MG63 (cell line): ENCODE measurements at regions not wholly inside any gene's neighbourhood (a gene's known extent, or its start where the extent isn't known, plus 50 kb on each side); places are given as distances from the start of the nearest gene placed in this dataset.

Source experiments
- DNase-seq: peaks from one replicate; pipeline ENCODE4 v3.0.0-alpha.2; 2020
- H3K27me3 ChIP-seq: fragments of 250-450 bp; sonication (Bioruptor Pico); 2 replicates; pipeline ENCODE4 v1.5.1; 2020; ENCODE audit warnings: mild to moderate bottlenecking, moderate library complexity
- H3K36me3 ChIP-seq: fragments of 250-450 bp; sonication (Bioruptor Pico); 2 replicates; pipeline ENCODE4 v1.5.1; 2020; ENCODE audit warnings: mild to moderate bottlenecking, moderate library complexity
- H3K4me3 ChIP-seq: fragments of 250-450 bp; sonication (Bioruptor Pico); 2 replicates; pipeline ENCODE4 v1.5.1; 2020; ENCODE audit warnings: mild to moderate bottlenecking, moderate library complexity
- H3K9me3 ChIP-seq: fragments of 250-450 bp; sonication (Bioruptor Pico); 2 replicates; pipeline ENCODE4 v1.5.1; 2020; ENCODE audit warnings: mild to moderate bottlenecking, moderate library complexity

- no peaks in the 10 kb centered on the region for H3K27me3 ChIP-seq
- H3K4me3 ChIP-seq, result no peak overlapping the region
- DNase-seq, result no peak
- no peaks in the 10 kb centered on the region for H3K9me3 ChIP-seq
- H3K36me3 ChIP-seq, result no peaks in the 10 kb centered on the region
Measured at GRCh38 chr20:60064554-60065196, 106.5 kb downstream of the CDH26 start.

- DNase-seq, result no peak
- no peaks in the 10 kb centered on the region for H3K36me3 ChIP-seq
- no peaks in the 10 kb centered on the region for H3K27me3 ChIP-seq
- no peak overlapping the region for H3K4me3 ChIP-seq
- H3K9me3 ChIP-seq, result no peaks in the 10 kb centered on the region
Measured at GRCh38 chr20:60065741-60066437, 107.7 kb downstream of the CDH26 start.

GRCh38 chr20:60066438-60066823, 108.2 kb downstream of the CDH26 start:
- H3K27me3 ChIP-seq, result no peaks in the 10 kb centered on the region; the same call in 1 of the 2 replicates
- no peaks in the 10 kb centered on the region for H3K9me3 ChIP-seq
- DNase-seq, result no peak
- no peaks in the 10 kb centered on the region for H3K36me3 ChIP-seq
- no peak overlapping the region for H3K4me3 ChIP-seq

- no peaks in the 10 kb centered on the region for H3K36me3 ChIP-seq
- H3K27me3 ChIP-seq, result no peaks in the 10 kb centered on the region; the same call in 1 of the 2 replicates
- no peak overlapping the region for H3K4me3 ChIP-seq
- DNase-seq, result no peak
- no peaks in the 10 kb centered on the region for H3K9me3 ChIP-seq
Measured at GRCh38 chr20:60068509-60068908, 110.3 kb downstream of the CDH26 start.

GRCh38 chr20:60069656-60070055, 111.4 kb downstream of the CDH26 start:
- Histone ChIP-seq H3K27me3 (no peaks in the 10 kb centered on the region; the same call in 1 of the 2 replicates), H3K36me3 (no peaks in the 10 kb centered on the region), H3K9me3 (no peaks in the 10 kb centered on the region), H3K4me3 (no peak overlapping the region)
- DNase-seq, result no peak

- Histone ChIP-seq H3K4me3 (no peak overlapping the region), H3K27me3 (no peaks in the 10 kb centered on the region; the same call in 1 of the 2 replicates), H3K9me3 (no peaks in the 10 kb centered on the region), H3K36me3 (no peaks in the 10 kb centered on the region)
- DNase-seq, result no peak
Measured at GRCh38 chr20:60070791-60071190, 112.6 kb downstream of the CDH26 start.

- Histone ChIP-seq H3K4me3 (no peak overlapping the region), H3K36me3 (no peaks in the 10 kb centered on the region), H3K27me3 (no peaks in the 10 kb centered on the region; the same call in 1 of the 2 replicates), H3K9me3 (no peaks in the 10 kb centered on the region)
- no peak for DNase-seq
Measured at GRCh38 chr20:60071965-60072364, 113.7 kb downstream of the CDH26 start.

- no peaks in the 10 kb centered on the region for H3K36me3 ChIP-seq
- no peaks in the 10 kb centered on the region; the same call in 1 of the 2 replicates for H3K27me3 ChIP-seq
- H3K9me3 ChIP-seq, result no peaks in the 10 kb centered on the region
- no peak overlapping the region for H3K4me3 ChIP-seq
- no peak for DNase-seq
Measured at GRCh38 chr20:60073086-60073485, 114.9 kb downstream of the CDH26 start.

- no peaks in the 10 kb centered on the region for H3K36me3 ChIP-seq
- H3K9me3 ChIP-seq, result no peaks in the 10 kb centered on the region
- DNase-seq, result no peak
- no peak overlapping the region for H3K4me3 ChIP-seq
- no peaks in the 10 kb centered on the region; the same call in 1 of the 2 replicates for H3K27me3 ChIP-seq
Measured at GRCh38 chr20:60073504-60073903, 115.3 kb downstream of the CDH26 start.

- H3K4me3 ChIP-seq, result no peak overlapping the region
- no peak for DNase-seq
- H3K9me3 ChIP-seq, result no peaks in the 10 kb centered on the region
- no peaks in the 10 kb centered on the region; the same call in 1 of the 2 replicates for H3K27me3 ChIP-seq
- no peaks in the 10 kb centered on the region for H3K36me3 ChIP-seq
Measured at GRCh38 chr20:60074276-60074675, 116.1 kb downstream of the CDH26 start.

GRCh38 chr20:60078351-60079250, 120.4 kb downstream of the CDH26 start:
- Histone ChIP-seq H3K27me3 (no peaks in the 10 kb centered on the region), H3K9me3 (no peaks in the 10 kb centered on the region), H3K4me3 (no peak overlapping the region), H3K36me3 (no peaks in the 10 kb centered on the region)
- DNase-seq, result no peak

- H3K36me3 ChIP-seq, result no peaks in the 10 kb centered on the region
- H3K9me3 ChIP-seq, result no peaks in the 10 kb centered on the region
- H3K27me3 ChIP-seq, result no peaks in the 10 kb centered on the region
- no peak for DNase-seq
- H3K4me3 ChIP-seq, result no peak overlapping the region
Measured at GRCh38 chr20:60080401-60080800, 122.2 kb downstream of the CDH26 start.

- H3K27me3 ChIP-seq, result no peaks in the 10 kb centered on the region
- no peaks in the 10 kb centered on the region for H3K36me3 ChIP-seq
- H3K9me3 ChIP-seq, result no peaks in the 10 kb centered on the region
- no peak overlapping the region for H3K4me3 ChIP-seq
- no peak for DNase-seq
Measured at GRCh38 chr20:60085551-60086132, 127.4 kb downstream of the CDH26 start.

GRCh38 chr20:60086821-60087562, 128.8 kb downstream of the CDH26 start:
- Histone ChIP-seq H3K9me3 (no peaks in the 10 kb centered on the region), H3K4me3 (no peak overlapping the region), H3K36me3 (no peaks in the 10 kb centered on the region), H3K27me3 (no peaks in the 10 kb centered on the region)
- no peak for DNase-seq

GRCh38 chr20:60087563-60088105, 129.4 kb downstream of the CDH26 start:
- Histone ChIP-seq H3K9me3 (peaks cover 2% of the 10 kb centered on the region; the same call in 1 of the 2 replicates), H3K27me3 (no peaks in the 10 kb centered on the region), H3K36me3 (no peaks in the 10 kb centered on the region), H3K4me3 (no peak overlapping the region)
- no peak for DNase-seq

- Histone ChIP-seq H3K36me3 (no peaks in the 10 kb centered on the region), H3K4me3 (no peak overlapping the region), H3K27me3 (no peaks in the 10 kb centered on the region), H3K9me3 (peaks cover 2% of the 10 kb centered on the region; the same call in 1 of the 2 replicates)
- DNase-seq, result no peak
Measured at GRCh38 chr20:60088236-60088635, 130.0 kb downstream of the CDH26 start.
